ENCODE measurements at regions not wholly inside any gene's neighbourhood (a gene's known extent, or its start where the extent isn't known, plus 50 kb on each side); places are given as distances from the start of the nearest gene placed in this dataset.

DNA sequence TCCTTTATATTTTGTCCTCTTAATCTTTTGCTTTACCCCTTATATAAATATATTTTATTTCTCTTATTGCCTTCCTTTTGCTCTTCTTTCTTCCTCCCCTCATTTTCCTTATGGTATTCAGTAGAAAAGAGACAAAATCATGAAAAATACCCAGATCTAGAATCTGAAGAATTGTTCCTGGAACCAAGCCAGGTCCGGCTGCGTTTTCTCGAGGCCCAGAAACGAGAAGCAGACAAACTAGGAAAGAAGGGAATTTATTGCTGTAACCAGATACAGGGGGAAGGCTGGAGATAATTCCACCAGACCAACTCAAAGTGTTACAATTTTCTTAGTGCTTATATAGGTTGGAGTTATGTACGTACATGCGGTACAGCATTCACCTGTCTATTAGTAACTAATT lies 328.7 kb downstream of the GABRG1 start:
- Histone ChIP-seq H3K4me1 (ENCODE audit: low read depth) (no peaks in the 10 kb centered on the region), H3K4me3 (no peak overlapping the region), H3K9me3 (no peaks in the 10 kb centered on the region), H3K36me3 (ENCODE audit: low read depth) (no peaks in the 10 kb centered on the region)
- TF ChIP-seq, protein P1, sequence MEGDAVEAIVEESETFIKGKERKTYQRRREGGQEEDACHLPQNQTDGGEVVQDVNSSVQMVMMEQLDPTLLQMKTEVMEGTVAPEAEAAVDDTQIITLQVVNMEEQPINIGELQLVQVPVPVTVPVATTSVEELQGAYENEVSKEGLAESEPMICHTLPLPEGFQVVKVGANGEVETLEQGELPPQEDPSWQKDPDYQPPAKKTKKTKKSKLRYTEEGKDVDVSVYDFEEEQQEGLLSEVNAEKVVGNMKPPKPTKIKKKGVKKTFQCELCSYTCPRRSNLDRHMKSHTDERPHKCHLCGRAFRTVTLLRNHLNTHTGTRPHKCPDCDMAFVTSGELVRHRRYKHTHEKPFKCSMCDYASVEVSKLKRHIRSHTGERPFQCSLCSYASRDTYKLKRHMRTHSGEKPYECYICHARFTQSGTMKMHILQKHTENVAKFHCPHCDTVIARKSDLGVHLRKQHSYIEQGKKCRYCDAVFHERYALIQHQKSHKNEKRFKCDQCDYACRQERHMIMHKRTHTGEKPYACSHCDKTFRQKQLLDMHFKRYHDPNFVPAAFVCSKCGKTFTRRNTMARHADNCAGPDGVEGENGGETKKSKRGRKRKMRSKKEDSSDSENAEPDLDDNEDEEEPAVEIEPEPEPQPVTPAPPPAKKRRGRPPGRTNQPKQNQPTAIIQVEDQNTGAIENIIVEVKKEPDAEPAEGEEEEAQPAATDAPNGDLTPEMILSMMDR (IDR thresholded peaks at IDR 0.05) = no peak
- ATAC-seq (no peak), DNase-seq (no peak)
- intact Hi-C loops (cut with DNase I, micrococcal nuclease) = no loop called here

DNA sequence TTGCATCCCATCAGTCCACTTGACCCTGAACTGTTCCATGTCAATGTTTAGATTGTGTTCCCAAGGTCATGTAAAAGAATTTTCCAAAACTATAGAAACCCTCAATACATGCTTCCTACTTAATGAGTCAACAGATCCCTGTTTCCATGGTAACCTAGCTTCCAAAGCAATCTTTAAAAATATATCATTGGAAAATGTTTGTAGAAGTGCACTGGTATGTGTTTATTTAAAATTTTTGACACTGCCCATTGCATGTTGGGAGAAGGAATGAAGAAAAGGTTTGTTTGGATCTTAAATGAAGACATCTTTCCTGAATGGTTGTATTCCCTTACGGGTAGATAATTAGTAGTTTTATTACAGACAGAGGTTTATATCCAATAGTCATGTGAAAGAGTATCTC lies 345.3 kb downstream of the GABRG1 start:
- ATAC-seq (no peak), DNase-seq (no peak)
- intact Hi-C loops (cut with DNase I, micrococcal nuclease) = no loop called here
- H3K4me1 ChIP-seq (ENCODE audit: low read depth) = no peaks in the 10 kb centered on the region
- no peak overlapping the region for H3K4me3 ChIP-seq
- TF ChIP-seq, protein P1 (IDR thresholded peaks at IDR 0.05) = no peak
- no peaks in the 10 kb centered on the region for H3K9me3 ChIP-seq
- H3K36me3 ChIP-seq (ENCODE audit: low read depth) = no peaks in the 10 kb centered on the region

DNA sequence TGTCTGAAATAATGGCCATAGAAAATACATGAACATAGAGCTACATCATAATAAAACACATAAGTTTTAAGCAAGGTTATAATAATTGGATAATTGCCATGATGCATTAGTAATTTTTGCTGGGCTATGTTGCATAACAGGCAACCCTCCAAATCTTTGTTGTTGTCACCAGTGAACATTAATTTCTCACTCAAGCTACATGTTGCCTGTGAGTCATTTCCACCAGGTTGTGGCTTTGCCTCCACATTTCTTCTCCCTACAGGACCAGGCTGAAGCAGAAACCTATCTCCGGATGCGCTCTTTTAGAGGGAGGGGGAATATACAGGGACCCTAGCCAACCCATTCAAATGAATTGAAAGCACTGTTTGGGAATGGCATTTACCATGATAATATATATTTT lies 347.7 kb downstream of the GABRG1 start:
- TF ChIP-seq, protein P1 (IDR thresholded peaks at IDR 0.05) = no peak
- no peaks in the 10 kb centered on the region for H3K36me3 ChIP-seq (ENCODE audit: low read depth)
- intact Hi-C loops (cut with DNase I, micrococcal nuclease) = no loop called here
- ATAC-seq (no peak), DNase-seq (no peak)
- H3K4me1 ChIP-seq (ENCODE audit: low read depth) = no peaks in the 10 kb centered on the region
- H3K9me3 ChIP-seq = no peaks in the 10 kb centered on the region
- H3K4me3 ChIP-seq = no peak overlapping the region

DNA sequence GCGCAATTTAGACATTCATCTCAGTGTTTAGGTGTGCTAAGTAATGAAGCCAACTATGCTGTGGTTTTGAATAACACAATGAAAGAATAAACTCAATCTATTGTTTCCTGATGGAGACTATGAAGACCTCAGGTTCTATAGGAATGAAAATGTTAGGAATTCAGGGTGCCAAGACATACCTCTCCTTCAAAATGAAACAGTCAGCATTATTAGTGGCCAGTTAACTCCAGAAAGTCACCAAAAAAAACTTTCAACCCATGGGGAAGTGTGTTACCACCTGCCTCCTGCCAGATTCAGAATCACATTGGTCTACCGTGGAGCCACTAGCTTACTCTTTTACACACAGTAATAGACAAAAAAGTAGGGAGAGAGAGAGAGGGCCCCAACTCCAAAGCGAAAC lies 352.9 kb downstream of the GABRG1 start:
- H3K36me3 ChIP-seq (ENCODE audit: low read depth) = no peaks in the 10 kb centered on the region
- no peak overlapping the region for H3K4me3 ChIP-seq
- intact Hi-C loops (cut with DNase I, micrococcal nuclease) = no loop called here
- no peaks in the 10 kb centered on the region for H3K9me3 ChIP-seq
- ATAC-seq (no peak), DNase-seq (no peak)
- H3K4me1 ChIP-seq (ENCODE audit: low read depth) = no peaks in the 10 kb centered on the region
- TF ChIP-seq, protein P1 (IDR thresholded peaks at IDR 0.05) = no peak

DNA sequence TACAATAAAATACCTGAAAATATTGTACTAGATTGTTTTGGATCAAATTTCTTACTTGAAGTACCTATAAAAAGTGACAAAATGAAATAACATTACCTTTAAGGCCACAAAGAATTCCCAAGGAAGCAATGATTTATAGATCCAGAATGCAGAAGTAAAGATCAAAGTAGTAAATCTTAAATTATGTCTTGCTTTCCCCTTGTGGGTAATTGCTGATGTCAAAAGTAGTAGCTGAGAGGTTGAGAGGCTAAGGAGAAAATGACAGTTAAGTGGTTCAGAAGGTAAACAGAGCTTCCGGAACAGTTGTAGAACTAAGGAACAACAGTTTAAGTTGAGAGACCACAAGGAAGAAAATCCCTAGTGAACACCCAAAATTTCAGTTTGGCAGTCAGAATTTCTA lies 358.3 kb downstream of the GABRG1 start:
- Histone ChIP-seq H3K4me1 (ENCODE audit: low read depth) (no peaks in the 10 kb centered on the region), H3K9me3 (no peaks in the 10 kb centered on the region), H3K36me3 (ENCODE audit: low read depth) (no peaks in the 10 kb centered on the region), H3K4me3 (no peak overlapping the region)
- intact Hi-C loops (cut with DNase I, micrococcal nuclease) = no loop called here
- ATAC-seq = no peak
- TF ChIP-seq, protein P1 (IDR thresholded peaks at IDR 0.05) = no peak
- no peak for DNase-seq

DNA sequence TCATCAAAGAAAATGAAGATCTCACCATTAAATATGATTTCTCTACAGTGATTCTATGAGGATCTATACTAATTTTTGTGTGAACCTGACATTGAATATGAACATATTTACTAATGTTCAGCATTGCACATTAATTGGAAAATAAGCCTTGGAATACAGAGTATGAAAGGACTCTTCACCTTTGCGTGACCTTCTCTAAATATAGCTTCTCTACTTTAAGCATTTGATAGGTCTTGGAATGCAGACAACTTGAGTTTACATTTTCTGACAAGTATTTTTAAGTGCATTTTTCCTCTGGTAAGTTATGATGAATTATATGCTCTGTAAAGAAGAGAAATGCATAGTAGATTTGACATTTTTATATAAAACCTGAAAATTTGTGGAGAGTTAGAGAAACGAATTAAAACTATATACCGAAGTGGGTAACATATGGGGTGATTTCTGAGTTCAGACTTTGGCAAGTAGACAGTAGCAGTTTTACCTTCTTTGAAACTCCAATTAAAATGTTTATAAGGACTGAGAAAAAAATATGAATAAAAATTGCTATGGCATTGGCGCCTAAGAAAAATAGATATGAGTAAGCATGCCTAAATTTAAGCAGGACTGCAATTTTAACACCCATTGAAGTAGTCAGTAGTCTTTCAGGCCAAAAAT lies 371.9 kb downstream of the GABRG1 start:
- ATAC-seq = no peak
- Histone ChIP-seq H3K4me1 (ENCODE audit: low read depth) (no peaks in the 10 kb centered on the region), H3K9me3 (no peaks in the 10 kb centered on the region), H3K4me3 (no peak overlapping the region), H3K36me3 (ENCODE audit: low read depth) (no peaks in the 10 kb centered on the region)
- no peak for DNase-seq
- TF ChIP-seq, protein P1 (IDR thresholded peaks at IDR 0.05) = no peak
- intact Hi-C loops (cut with DNase I, micrococcal nuclease) = no loop called here
